ENCODE measurements at regions not wholly inside any gene's neighbourhood (a gene's known extent, or its start where the extent isn't known, plus 50 kb on each side); places are given as distances from the start of the nearest gene placed in this dataset.

DNA sequence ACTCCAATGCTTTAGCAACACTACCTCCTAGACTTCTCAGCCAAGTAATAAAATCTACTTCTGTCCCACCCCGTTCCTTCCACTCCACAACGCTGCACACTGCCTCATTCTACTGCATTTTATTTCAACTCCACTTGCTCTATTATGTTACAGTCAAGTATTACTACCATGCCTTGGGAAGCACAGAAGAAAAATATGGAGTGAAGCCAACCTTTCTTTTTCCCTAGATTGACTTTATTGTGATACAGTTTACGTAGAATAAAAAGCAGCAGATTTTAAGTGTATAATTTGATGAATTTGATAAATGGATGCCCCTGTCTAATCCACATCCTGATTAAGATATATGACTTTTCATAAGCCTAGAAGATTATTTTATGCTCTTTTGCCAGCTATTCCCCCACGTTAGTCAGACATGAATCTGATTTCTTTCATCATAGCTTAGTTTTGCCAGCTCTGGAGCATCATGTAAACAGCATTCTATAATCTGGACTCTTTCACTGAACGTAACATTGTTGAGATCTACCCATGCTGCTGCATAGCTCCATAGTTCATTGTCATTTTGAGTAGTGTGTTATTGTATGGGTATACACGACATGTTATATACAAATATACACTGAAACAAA lies 676.8 kb upstream of the RAB6C start:
- DNase-seq, result no peak

DNA sequence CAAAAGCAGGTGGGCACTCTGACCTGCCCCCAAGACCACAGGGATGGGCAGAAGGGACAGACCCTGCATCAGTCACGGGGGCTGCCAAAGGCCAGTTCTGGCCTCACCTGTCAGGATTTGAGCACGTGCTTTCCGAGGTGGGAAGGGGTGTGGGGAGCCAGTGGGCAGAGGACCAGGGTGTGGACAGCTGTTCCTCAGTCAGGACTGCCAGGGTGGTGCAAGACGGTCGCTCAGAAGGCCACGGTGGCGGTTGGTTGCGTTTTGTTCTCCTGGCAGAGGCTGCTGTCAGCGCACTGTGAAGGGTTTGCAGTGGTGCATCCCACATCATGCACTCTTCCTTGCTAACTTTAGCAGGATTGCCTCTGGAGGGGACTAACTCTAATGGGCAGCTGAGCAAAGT lies 665.3 kb upstream of the RAB6C start:
- DNase-seq, result no peak

DNA sequence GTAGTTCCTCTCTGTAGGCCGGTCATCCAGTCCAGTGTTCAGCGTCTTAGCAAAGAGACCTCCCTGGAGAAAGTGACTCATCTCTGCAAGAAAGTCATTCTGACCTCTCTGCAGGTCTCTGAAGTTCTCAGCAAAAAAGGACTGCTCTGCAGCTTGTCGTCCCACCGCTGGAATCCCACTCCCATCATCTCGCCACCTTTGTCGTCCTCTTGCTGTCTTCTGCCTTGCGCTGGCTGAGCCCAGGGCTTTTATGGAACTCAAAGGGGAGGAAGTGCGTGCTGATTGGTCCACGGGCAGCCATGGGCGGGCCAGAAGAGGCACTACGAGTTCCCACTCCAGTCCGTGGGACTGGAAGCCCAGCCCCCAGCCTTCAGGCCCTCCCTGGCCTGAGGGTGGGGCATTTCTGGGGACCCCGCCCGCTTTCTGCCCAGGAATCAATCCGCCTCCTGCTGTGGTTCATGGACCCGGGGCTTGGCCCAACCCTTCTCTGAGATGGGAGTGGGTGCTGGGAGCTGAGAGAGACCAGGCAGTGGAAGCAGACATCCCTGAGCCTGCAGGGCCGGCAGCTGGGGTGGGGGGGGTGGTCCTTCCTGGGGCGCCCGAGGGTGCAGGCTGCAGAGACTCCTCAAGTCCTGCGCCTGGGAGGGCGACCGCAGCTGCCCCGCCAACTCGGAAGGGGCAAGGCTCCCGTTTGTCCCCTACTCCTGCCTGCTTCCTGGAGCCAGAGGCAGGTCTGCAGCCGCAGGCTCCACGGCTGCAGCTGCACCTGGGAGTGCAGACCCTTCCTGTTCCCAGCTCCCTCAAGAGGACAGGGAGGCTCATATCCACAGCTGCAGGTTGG lies 660.7 kb upstream of the RAB6C start:
- DNase-seq, result no peak

DNA sequence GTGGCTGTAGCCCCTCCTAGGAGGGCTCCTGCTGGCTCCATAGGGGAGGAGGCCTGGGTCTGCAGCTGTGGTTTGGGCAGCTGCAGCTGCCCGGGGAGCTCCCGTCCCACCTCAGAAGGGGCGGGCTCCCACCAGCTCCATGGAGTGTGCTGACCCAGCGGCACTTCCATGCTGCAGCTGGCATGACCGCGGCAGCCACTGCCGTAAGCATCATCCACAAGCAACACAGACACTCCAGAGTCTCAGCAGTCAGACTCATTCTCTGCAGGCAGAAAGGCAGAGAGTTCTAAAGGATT lies 660.1 kb upstream of the RAB6C start:
- no peak for DNase-seq

DNA sequence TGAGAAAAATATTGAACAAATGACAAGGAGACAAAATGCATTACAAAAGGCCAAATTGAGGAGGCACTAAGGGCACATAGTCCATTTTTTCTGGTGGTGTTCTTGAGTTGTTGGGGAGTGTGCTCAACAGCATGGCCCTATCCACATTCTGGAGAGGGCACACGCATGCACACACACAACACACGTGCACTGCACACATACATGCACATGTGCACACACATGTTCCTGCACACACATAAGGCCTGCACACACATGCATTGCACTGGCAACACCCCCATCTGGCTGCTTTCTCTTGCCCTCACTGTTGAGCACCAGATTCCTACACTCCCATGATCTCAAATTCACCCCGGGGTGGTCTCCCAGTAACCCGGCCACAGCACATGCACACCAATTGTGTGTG lies 659.2 kb upstream of the RAB6C start:
- no peak for DNase-seq

DNA sequence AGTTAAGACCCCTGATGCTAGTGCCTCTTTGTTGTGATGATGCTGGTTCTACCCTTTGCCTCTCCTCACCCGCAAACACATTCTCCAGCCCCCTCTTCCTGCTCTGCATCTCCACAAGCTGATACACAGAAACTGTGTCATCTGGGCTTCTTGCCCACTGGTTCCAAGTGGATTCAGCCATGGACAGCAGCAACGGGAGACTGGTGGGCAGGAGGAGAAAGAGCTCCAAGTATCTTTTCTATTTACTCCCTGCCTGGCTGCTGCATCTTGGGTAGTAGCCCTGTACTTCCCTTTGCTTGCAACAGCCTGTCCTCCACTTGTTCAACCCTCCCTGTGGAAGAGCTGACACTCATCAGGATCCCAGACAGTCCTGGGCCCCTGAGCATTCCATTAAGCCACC lies 655.1 kb upstream of the RAB6C start:
- DNase-seq, result no peak

DNA sequence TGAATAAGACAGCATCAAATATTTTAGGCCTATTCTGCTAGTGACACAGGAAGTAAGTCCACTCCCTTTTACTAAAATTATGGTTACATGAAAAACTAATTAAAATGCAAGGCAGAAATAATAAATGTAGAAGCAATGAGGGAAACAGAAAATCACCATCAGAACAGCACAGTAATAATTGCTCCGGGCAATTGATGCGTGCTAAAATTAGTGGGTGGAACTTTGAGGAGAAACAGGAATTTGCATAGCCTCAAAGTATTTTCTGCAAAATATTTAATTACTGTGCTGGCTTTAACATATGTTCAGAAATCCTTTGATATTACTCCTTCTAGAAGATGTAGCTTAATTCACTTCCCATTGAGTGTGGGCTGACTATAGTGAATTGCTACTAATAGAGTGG lies 654.3 kb upstream of the RAB6C start:
- DNase-seq, result no peak

DNA sequence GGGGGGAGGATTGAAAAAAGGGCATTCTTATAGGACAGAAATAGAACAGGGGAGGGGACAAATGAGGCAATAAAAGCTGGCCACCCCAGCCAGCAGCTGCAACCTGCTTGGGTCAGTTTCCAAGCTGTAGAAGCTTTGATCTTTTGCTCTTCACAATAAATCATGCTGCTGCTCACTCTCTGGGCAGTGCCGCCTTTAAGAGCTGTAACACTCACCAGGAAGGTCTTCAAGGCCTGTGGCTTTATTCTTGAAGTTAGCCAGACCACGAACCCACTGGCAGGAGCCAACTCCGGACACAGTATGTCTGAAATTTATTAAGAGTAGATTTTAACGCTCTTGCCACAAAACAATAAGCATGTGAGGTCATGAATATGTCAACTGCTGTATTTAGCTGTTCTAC lies 649.9 kb upstream of the RAB6C start:
- DNase-seq, result no peak

DNA sequence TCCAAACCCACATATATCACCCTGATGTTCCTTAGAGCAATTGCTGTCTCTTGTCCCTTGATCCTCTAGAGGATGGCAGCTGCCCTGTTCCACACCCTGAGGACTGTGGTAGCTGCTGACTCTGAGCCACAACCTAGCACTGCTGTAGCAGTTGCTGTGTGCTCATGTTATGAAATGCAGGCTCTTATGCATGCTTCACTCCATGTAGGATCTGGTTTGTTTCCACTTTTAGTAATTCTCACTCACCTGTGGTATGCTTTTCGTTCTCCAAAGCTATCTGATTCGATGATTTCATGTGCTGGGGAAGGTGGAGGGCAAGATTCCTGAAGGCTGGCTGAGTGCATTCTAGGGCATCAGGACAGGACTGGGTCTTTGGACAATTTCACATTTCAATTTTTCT lies 649.0 kb upstream of the RAB6C start:
- DNase-seq, result no peak

DNA sequence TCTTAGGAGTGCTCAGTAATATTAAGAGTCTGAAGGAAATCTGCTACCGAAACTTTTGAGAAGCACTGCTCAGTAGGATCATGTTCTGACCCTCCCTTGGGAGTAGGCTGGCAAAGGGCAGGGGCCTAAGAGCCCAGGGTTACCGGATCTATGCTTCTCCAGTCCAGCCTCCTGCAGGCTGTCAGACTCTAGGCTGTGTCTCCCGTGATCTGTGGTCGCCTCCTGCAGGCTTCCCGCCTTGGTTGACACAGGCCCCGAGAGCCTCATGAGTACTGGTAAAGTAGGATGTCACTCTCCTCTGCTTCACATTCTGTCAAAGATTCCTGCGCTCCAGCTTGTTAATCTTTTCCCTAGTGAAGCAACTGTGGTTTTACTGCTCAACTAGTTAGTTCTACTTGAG lies 647.8 kb upstream of the RAB6C start:
- DNase-seq, result no peak

DNA sequence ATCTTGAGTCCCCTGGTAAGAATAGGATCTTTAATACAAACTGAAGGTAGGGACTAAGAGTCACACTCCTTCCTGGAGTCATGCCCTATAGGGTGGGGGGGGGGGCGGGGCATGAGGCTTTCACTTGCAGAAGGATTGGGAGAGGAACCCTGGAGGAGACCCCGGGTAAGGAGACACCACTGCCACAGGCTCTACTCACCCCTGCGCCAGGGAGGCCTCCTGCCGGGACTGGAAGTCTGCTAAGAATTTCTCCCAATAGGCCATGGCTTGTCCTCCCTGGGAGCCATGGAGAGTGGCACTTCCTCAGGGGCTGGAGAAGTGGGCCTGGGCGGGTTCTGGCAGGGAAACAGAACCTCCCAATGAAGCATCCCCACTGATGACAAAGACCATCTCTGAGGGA lies 645.3 kb upstream of the RAB6C start:
- no peak for DNase-seq

DNA sequence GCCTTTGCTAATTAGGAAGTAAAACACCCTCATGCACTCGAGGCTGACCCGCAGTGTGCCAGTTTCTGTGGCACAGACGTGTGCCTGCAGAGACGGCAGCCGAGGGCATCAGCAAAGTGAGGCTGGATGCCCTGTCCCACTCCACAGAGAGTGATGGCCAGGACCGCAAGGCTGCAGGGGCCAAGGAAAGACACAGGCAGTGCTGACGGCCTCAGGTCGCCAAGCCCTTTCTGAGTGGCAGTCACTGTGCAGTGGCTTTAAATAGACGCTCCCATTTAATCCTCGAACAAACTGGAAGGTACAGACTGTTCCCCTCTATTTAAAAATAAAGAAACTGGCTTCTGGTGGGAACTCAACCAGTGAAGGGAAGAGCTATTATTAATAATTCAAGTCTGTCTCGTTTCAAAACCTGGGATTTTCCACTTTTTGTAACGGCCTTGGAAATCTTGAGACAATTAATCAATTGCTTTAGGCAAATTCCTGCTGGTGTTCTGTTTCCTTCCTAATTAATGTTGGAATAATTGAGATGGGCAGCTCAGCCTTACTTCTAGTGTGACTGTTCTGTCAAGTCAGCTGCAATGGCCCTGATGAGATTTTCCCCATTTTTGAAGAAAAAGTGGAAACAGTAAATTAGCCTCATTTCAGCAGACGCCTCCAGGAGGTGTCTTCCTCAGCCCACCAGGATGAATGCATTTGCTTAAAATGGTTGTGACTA lies 644.6 kb upstream of the RAB6C start:
- DNase-seq, result no peak

DNA sequence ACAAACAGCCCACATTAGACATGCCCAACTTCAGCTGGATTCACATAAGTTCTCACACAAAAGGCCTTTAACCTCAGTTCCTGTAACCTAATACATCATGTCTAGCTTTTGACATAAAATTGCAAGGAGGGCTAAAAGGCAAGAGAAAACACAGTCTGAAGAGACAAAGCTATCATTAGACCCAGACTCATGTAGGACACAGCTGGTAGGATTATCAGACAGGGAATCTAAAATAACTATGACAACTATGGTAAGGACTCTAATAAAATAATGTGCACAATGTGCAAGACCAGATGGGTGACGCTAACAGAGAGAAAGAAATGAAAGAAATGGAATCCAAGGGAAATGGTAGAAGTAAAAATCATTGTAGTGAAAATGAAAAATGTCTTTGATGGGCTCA lies 643.2 kb upstream of the RAB6C start:
- DNase-seq, result no peak

DNA sequence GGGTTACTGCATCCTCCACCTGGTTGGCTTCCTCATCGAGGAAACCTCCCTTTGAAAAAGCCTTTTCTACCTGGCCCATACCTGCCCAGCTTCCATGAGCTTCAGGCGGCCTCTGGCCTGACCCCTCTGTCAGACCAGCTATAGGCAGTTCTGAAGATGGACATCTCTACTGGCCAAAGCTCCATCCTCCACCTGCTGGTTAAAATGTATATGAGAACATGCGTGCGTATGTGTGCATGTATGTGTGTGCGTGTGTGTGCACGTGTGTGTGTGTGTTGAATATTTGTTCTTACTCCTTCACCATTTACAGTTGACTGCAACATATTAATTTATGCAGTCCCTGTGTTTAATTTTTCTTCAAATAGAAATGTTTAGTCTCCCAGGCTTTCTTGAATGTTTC lies 642.4 kb upstream of the RAB6C start:
- DNase-seq, result no peak

DNA sequence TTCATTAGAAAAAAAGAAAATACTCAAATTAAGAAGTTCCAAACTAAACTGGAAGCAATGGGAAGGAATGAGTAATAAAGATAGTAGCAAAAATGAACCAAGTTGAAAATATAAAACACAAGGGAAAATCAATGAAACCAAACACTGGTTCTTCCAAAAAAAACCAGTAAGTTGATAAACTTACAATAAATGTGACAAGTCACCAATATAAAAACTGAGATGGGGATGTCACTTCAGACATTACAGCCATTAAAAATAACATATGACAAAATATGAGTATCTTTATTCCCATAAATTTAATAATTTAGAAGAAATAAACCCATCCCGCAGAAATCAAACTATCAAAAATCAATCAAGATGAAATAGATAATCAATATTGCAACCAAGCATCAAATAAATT lies 633.9 kb upstream of the RAB6C start:
- no peak for DNase-seq

DNA sequence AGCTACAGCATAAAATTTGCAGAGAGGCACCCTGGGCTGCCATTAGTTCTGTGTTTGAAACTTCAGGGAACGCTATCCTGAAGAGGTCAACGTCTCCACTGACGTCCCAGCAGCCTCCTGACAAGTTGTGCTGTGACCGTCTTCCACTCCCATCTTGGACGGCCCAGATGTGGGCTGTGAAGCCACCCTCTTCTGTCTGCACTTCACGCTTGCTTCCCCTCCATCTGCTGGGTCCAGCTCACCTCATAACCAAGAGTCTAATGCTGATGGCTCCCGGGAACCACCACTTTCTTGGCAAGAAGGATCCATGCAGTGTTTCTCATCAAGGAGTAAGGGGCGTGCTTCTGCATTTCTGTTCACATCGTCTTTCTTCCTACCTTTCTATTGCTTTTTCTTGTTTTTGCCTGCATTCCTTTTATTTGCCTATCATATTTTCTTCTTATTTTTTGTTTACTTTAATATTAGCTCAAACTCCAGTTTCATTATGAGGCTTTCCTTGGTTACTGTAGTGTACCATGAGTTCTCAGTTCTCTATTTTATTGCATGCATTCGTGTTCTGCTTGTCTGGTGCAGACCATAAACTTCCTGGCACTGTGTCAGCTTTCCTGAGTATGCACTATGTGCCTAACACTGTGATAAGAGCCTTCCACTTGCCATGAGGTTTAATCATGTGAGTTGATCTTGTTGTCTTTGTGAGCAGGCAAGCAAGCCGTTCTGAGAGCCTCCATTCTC lies 631.8 kb upstream of the RAB6C start:
- DNase-seq, result no peak

DNA sequence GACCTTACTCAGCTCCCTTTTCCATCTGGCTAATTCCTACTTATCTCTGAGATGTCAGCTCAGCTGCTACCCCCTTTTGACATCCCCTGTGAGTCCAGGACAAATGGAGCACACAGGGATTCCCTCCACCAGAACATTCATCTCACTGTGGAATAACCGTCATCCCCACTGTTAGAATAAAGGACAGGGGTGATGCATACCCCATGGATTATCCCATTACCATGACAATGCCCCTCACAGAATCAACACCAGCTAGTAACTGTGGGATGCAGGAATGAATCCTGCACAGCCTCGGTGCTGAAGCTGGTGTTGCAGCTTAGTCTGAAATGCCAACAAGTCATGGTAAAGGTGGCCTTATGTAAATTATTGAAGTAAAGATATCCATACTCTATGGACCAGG lies 624.8 kb upstream of the RAB6C start:
- no peak for DNase-seq

DNA sequence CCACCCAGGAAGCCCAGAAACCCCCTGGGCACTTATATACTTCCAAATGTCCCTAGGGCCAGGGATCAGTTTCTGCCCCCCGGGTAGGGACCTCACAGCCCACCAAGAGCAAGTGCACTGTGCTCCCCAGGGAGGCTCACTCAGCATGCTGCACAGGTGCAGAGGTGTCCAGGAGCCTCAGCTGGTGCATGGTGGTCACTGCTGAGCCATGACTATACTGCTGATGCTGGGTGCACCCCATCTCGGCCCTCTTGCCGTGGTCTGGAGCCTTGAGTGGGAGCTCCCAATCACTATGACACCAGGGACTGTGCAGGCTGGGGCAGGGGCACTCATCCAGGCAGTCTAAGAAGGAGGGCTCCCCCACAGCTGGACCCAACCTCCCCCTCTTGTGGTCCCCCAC lies 617.8 kb upstream of the RAB6C start:
- DNase-seq, result no peak

DNA sequence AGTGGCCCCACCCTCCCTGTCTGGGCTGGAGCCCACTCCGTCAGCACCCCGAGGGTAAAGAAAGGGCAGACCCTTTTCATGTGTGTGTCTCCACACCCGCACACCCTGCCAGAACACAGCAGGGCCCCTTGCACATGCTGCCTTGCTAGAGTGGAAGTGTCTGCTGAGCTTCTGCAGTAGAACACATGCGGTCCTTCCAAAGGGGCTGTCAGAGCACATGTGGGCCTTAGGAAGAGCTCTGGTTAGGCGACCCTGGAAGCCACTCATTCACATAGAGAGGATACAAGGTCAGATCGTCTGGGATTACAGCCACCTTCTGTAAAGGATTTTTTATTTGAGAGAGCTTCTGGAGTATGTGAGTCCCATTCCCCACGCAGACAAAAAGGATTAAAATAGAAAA lies 613.2 kb upstream of the RAB6C start:
- no peak for DNase-seq

DNA sequence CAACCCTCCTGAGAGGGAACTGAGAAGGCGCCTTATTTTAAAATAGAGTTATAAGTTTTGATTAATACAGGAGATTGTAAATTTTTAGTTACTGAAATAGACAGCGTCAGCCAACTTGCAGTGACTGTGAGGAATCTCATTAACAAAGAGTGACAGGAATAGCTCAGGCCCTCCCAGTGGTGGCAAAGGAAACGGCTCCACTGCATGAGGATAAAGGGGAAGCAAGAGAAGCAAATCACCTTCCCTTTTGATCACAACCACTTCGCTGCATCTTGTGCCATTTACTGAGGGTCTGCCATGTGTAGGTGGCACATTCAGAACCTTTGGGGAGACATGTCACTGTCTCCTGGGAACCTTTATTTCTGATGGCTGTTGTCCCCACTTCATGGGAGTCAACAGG lies 612.4 kb upstream of the RAB6C start:
- DNase-seq, result no peak

DNA sequence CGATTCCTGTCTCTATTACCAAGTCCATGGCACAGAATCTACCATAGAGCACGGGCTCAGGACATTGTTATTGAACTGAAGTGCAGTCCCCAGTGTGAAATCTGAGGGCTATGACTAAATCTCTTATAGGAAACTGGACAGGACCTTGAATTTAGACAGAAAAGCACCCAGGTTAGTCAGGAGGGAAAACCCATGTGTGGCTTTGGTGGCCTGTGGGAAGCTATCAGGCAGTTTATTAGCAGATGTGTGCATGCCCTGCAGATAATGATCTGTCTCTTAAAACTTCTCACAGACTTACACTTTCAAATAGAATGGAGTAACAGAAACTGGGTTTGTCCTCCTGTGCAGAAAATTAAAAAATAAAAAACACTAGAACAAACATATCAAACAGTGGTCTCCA lies 610.0 kb upstream of the RAB6C start:
- DNase-seq, result no peak

DNA sequence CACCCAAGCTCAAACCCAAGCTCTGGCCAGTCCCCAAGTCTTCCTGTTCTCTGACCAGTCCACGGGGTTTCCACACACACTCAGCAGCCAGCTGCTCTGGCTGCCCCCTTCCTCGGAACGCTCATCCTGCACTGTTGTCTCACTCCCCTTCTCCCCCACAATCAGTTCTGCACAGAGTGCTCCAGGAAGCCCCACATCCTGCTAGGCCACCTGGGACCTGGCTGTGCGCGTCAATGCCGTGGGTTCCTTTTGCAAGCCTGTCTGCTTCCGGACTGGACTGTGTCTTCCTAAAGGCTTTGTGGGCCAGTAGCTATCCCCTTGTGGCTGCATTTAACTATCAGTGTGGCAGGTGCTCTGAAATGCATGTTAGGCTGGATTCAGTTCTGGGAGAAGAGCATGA lies 605.0 kb upstream of the RAB6C start:
- no peak for DNase-seq

DNA sequence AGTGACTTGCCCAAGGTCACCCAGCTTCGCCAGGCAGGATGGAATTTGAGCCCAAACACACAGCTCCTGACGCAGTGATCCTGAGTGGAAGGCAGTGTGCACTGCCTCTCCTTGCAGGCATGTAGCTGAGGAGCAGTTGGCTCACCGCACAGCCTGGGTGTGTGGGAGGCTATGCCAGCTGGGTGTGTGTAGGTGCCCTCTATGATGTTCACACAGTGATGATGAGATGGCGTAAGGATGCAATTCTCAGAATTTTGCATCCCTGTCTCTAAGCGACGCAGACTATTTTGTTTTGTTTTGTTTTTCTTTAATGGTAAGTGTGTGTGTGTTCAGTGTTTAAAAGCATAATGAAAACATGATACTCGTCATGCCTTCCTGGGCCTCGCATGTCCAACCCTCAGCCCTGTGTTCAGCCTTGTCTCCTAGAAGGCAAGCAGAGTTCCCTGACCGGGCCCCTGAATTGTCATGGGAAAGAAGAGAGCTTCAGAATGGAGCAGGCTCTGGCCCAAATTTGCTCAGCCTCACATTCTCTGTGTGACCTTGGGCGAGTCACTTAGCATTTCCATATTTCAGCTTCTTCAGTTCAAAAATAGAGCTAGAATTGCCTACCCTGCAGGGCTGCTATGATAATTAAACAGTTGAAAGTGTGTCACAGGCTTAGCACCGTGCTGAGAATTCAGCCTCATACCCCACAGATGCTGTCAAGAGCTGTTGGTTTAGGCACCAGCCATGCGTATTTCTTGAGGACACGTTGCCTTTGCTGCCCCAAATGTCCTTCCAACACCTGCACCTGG lies 603.6 kb upstream of the RAB6C start:
- no peak for DNase-seq

Measured in CD4-positive, alpha-beta T cell treated with Interleukin-12 subunit alpha and Interleukin-12 subunit beta, for 1 hour (primary cell).